Prostate gland (tissue), 2 donors: ENCODE measurements at regions not wholly inside any gene's neighbourhood (a gene's known extent, or its start where the extent isn't known, plus 50 kb on each side); places are given as distances from the start of the nearest gene placed in this dataset.

Experiments
- POLR2A ChIP-seq: fragments of 450-650 bp; IDR thresholded peaks from one replicate; pipeline ENCODE4 v1.6.1; 2016; ENCODE audit warnings: antibody characterized with exemption, mild to moderate bottlenecking
- TF ChIP-seq, protein P1 (sequence below), 4 experiments: fragments of 200-600 bp in 2 of 4; fragments of 450-650 bp in 2 of 4; sonication (generic) in 2 of 4; IDR thresholded peaks; 1 replicate in 3 of 4; 2 replicates in 1 of 4; pipeline ENCODE4 v1.5.1; 2016 to 2019; ENCODE audit warnings: antibody characterized with exemption in 4 of 4, mild to moderate bottlenecking in 2 of 4, moderate library complexity in 2 of 4

DNA sequence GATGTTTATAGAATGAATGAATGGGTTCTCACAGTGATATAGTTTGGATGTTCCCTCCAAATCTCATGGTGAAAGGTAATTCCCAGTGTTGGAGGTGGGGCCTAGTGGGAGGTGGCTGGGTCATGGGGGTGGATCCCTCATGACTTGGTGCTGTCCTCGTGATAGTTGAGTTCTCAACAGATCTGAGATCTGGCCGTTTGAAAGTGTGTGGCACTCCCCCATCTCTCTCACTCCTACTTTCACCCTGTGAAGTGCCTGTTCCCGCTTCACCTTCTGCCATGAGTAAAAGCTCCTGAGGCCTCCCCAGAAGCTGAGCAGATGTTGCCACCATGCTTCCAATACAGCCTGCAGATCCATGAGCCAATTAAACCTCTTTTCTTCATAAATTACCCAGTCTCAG, 170.8 kb upstream of the LINGO1 start:
- TF ChIP-seq POLR2A = no peak
- TF ChIP-seq, protein P1, sequence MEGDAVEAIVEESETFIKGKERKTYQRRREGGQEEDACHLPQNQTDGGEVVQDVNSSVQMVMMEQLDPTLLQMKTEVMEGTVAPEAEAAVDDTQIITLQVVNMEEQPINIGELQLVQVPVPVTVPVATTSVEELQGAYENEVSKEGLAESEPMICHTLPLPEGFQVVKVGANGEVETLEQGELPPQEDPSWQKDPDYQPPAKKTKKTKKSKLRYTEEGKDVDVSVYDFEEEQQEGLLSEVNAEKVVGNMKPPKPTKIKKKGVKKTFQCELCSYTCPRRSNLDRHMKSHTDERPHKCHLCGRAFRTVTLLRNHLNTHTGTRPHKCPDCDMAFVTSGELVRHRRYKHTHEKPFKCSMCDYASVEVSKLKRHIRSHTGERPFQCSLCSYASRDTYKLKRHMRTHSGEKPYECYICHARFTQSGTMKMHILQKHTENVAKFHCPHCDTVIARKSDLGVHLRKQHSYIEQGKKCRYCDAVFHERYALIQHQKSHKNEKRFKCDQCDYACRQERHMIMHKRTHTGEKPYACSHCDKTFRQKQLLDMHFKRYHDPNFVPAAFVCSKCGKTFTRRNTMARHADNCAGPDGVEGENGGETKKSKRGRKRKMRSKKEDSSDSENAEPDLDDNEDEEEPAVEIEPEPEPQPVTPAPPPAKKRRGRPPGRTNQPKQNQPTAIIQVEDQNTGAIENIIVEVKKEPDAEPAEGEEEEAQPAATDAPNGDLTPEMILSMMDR (IDR thresholded peaks at IDR 0.05) = no peak
